ENCODE measurements at regions not wholly inside any gene's neighbourhood (a gene's known extent, or its start where the extent isn't known, plus 50 kb on each side); places are given as distances from the start of the nearest gene placed in this dataset.
A peak's percentile ranks its signal among the peaks of the same experiment; 100 is the strongest.

- Histone ChIP-seq H3K4me1 (no peaks in the 10 kb centered on the region), H3K4me3 (no peak overlapping the region), H3K27ac (replicated peaks in 1 of 4) (no peak overlapping the region), H3K36me3 (no peaks in the 10 kb centered on the region), H3K27me3 (no peaks in the 10 kb centered on the region), H3K9me3 (peaks cover 0 to 13% (median 10%) of the 10 kb centered on the region in 4 donors)
- no peak for TF ChIP-seq EP300 (IDR thresholded peaks at IDR 0.05)
- TF ChIP-seq POLR2A (IDR thresholded peaks at IDR 0.05; ENCODE audit: low read depth), result no peak
- no peak for TF ChIP-seq CTCF (IDR thresholded peaks at IDR 0.05)
- no peak for TF ChIP-seq POLR2AphosphoS5 (IDR thresholded peaks at IDR 0.05)
- intact Hi-C loops (cut with DNase I), result no loop called here
- no peak for DNase-seq (ENCODE audit: extremely low spot score)
- 63% methylated on average over 3 of the region's 3 CpGs for WGBS
Measured at GRCh38 chr5:158573829-158574228, 525.9 kb downstream of the EBF1 start.

- H3K4me3 ChIP-seq, result no peak overlapping the region
- TF ChIP-seq EP300 (IDR thresholded peaks at IDR 0.05) (no peak), POLR2AphosphoS5 (IDR thresholded peaks at IDR 0.05) (no peak), CTCF (IDR thresholded peaks at IDR 0.05) (no peak), POLR2A (IDR thresholded peaks at IDR 0.05; ENCODE audit: low read depth) (no peak)
- H3K4me1 ChIP-seq, result peaks cover 0 to 6% (median 3%) of the 10 kb centered on the region in 4 donors
- WGBS, result 100% methylated on average over 1 of the region's 1 CpG
- no peaks in the 10 kb centered on the region for H3K27me3 ChIP-seq
- no peaks in the 10 kb centered on the region for H3K36me3 ChIP-seq
- DNase-seq (ENCODE audit: extremely low spot score), result no peak
- intact Hi-C loops (cut with DNase I), result no loop called here
- no peaks in the 10 kb centered on the region for H3K9me3 ChIP-seq
- H3K27ac ChIP-seq (replicated peaks in 1 of 4), result no peak overlapping the region
Measured at GRCh38 chr5:158570502-158570901, 529.2 kb downstream of the EBF1 start.

- intact Hi-C loops (cut with DNase I), result no loop called here
- no peak for TF ChIP-seq POLR2AphosphoS5 (IDR thresholded peaks at IDR 0.05)
- TF ChIP-seq POLR2A (IDR thresholded peaks at IDR 0.05; ENCODE audit: low read depth), result no peak
- no peak for TF ChIP-seq EP300 (IDR thresholded peaks at IDR 0.05)
- no peaks in the 10 kb centered on the region for H3K27me3 ChIP-seq
Measured at GRCh38 chr5:158569534-158569933, 530.2 kb downstream of the EBF1 start.

GRCh38 chr5:158565017-158565789, 534.5 kb downstream of the EBF1 start:
- intact Hi-C loops (cut with DNase I), result no loop called here
- 89% methylated on average over 3 of the region's 3 CpGs for WGBS
- no peaks in the 10 kb centered on the region for H3K36me3 ChIP-seq
- DNase-seq (ENCODE audit: extremely low spot score), result peak; percentile 53
- H3K27ac ChIP-seq (replicated peaks in 1 of 4), result no peak overlapping the region
- H3K4me1 ChIP-seq, result peaks cover 0 to 6% (median 3%) of the 10 kb centered on the region in 4 donors
- H3K4me3 ChIP-seq, result no peak overlapping the region
- H3K9me3 ChIP-seq, result no peaks in the 10 kb centered on the region
- H3K27me3 ChIP-seq, result no peaks in the 10 kb centered on the region
- no peak for TF ChIP-seq EP300 (IDR thresholded peaks at IDR 0.05)
- TF ChIP-seq POLR2AphosphoS5 (IDR thresholded peaks at IDR 0.05), result no peak
- no peak for TF ChIP-seq POLR2A (IDR thresholded peaks at IDR 0.05; ENCODE audit: low read depth)
- no peak for TF ChIP-seq CTCF (IDR thresholded peaks at IDR 0.05)

More at GRCh38 chr5:158569534-158569933, 530.2 kb downstream of the EBF1 start:
- DNase-seq (ENCODE audit: extremely low spot score), result peak; percentile 39
- H3K27ac ChIP-seq (replicated peaks in 1 of 4), result no peak overlapping the region
- H3K4me1 ChIP-seq, result peaks cover 0 to 6% (median 3%) of the 10 kb centered on the region in 4 donors
- no peak overlapping the region for H3K4me3 ChIP-seq
- whole genome bisulfite sequencing, result 88% methylated on average over 4 of the region's 4 CpGs
- H3K36me3 ChIP-seq, result no peaks in the 10 kb centered on the region
- H3K9me3 ChIP-seq, result no peaks in the 10 kb centered on the region

GRCh38 chr5:158563760-158564390, 535.8 kb downstream of the EBF1 start:
- TF ChIP-seq POLR2AphosphoS5 (IDR thresholded peaks at IDR 0.05) (no peak), EP300 (IDR thresholded peaks at IDR 0.05) (no peak), POLR2A (IDR thresholded peaks at IDR 0.05; ENCODE audit: low read depth) (no peak), CTCF (IDR thresholded peaks at IDR 0.05) (no peak)
- no peak overlapping the region for H3K27ac ChIP-seq (replicated peaks in 1 of 4)
- intact Hi-C loops (cut with DNase I), result no loop called here
- no peaks in the 10 kb centered on the region for H3K9me3 ChIP-seq
- peaks cover 0 to 6% (median 3%) of the 10 kb centered on the region in 4 donors for H3K4me1 ChIP-seq
- no peaks in the 10 kb centered on the region for H3K27me3 ChIP-seq
- no peak overlapping the region for H3K4me3 ChIP-seq
- 92% methylated on average over 5 of the region's 5 CpGs for WGBS
- no peaks in the 10 kb centered on the region for H3K36me3 ChIP-seq
- DNase-seq (ENCODE audit: extremely low spot score), result peak; percentile 89

Measured in esophagus muscularis mucosa (tissue), 4 donors.